ENCODE measurements at regions not wholly inside any gene's neighbourhood (a gene's known extent, or its start where the extent isn't known, plus 50 kb on each side); places are given as distances from the start of the nearest gene placed in this dataset.

GRCh38 chr9:38331141-38331540, 61.4 kb upstream of the ALDH1B1 start:
- no peak for DNase-seq (ENCODE audit: low spot score)
- peaks cover 3% of the 10 kb centered on the region for H3K27me3 Mint-ChIP-seq (ENCODE audit: low read depth)
- H3K27ac Mint-ChIP-seq = no peak overlapping the region
- peaks cover 6% of the 10 kb centered on the region for H3K9me3 Mint-ChIP-seq
- ChIA-PET CTCF (interaction anchor here (0.6 to 1.5 kb wide), 2 partner anchors 243 to 394 kb away, joined by 3 read pairs; no protein-coding TSS in a partner anchor), POLR2A (no interaction called here)
- TF ChIP-seq, protein P1, sequence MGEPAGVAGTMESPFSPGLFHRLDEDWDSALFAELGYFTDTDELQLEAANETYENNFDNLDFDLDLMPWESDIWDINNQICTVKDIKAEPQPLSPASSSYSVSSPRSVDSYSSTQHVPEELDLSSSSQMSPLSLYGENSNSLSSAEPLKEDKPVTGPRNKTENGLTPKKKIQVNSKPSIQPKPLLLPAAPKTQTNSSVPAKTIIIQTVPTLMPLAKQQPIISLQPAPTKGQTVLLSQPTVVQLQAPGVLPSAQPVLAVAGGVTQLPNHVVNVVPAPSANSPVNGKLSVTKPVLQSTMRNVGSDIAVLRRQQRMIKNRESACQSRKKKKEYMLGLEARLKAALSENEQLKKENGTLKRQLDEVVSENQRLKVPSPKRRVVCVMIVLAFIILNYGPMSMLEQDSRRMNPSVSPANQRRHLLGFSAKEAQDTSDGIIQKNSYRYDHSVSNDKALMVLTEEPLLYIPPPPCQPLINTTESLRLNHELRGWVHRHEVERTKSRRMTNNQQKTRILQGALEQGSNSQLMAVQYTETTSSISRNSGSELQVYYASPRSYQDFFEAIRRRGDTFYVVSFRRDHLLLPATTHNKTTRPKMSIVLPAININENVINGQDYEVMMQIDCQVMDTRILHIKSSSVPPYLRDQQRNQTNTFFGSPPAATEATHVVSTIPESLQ (CRISPR knock-in tag; IDR thresholded peaks at IDR 0.05) = no peak
- TF ChIP-seq MXD4 (CRISPR knock-in tag; IDR thresholded peaks at IDR 0.05; ENCODE audit: borderline replicate concordance) (no peak), CBFB (CRISPR knock-in tag; IDR thresholded peaks at IDR 0.05; ENCODE audit: low read depth) (no peak), ZNF671 (CRISPR knock-in tag; IDR thresholded peaks at IDR 0.05) (no peak), FOXJ3 (CRISPR knock-in tag; IDR thresholded peaks at IDR 0.05; ENCODE audit: borderline replicate concordance) (no peak), ZNF425 (CRISPR knock-in tag; conservative IDR thresholded peaks at IDR 0.05) (no peak), ZNF416 (CRISPR knock-in tag; IDR thresholded peaks at IDR 0.05) (no peak), EMX1 (CRISPR knock-in tag; IDR thresholded peaks at IDR 0.05) (no peak), SOX15 (CRISPR knock-in tag; IDR thresholded peaks at IDR 0.05) (no peak), NFATC4 (CRISPR knock-in tag; IDR thresholded peaks at IDR 0.05) (no peak), NFYB (CRISPR knock-in tag; conservative IDR thresholded peaks at IDR 0.05; ENCODE audit: low read depth) (no peak), ZMAT4 (CRISPR knock-in tag; IDR thresholded peaks at IDR 0.05) (no peak)
- TF ChIP-seq, protein P2, sequence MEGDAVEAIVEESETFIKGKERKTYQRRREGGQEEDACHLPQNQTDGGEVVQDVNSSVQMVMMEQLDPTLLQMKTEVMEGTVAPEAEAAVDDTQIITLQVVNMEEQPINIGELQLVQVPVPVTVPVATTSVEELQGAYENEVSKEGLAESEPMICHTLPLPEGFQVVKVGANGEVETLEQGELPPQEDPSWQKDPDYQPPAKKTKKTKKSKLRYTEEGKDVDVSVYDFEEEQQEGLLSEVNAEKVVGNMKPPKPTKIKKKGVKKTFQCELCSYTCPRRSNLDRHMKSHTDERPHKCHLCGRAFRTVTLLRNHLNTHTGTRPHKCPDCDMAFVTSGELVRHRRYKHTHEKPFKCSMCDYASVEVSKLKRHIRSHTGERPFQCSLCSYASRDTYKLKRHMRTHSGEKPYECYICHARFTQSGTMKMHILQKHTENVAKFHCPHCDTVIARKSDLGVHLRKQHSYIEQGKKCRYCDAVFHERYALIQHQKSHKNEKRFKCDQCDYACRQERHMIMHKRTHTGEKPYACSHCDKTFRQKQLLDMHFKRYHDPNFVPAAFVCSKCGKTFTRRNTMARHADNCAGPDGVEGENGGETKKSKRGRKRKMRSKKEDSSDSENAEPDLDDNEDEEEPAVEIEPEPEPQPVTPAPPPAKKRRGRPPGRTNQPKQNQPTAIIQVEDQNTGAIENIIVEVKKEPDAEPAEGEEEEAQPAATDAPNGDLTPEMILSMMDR (IDR thresholded peaks at IDR 0.05) = no peak
- TF ChIP-seq, protein P3, sequence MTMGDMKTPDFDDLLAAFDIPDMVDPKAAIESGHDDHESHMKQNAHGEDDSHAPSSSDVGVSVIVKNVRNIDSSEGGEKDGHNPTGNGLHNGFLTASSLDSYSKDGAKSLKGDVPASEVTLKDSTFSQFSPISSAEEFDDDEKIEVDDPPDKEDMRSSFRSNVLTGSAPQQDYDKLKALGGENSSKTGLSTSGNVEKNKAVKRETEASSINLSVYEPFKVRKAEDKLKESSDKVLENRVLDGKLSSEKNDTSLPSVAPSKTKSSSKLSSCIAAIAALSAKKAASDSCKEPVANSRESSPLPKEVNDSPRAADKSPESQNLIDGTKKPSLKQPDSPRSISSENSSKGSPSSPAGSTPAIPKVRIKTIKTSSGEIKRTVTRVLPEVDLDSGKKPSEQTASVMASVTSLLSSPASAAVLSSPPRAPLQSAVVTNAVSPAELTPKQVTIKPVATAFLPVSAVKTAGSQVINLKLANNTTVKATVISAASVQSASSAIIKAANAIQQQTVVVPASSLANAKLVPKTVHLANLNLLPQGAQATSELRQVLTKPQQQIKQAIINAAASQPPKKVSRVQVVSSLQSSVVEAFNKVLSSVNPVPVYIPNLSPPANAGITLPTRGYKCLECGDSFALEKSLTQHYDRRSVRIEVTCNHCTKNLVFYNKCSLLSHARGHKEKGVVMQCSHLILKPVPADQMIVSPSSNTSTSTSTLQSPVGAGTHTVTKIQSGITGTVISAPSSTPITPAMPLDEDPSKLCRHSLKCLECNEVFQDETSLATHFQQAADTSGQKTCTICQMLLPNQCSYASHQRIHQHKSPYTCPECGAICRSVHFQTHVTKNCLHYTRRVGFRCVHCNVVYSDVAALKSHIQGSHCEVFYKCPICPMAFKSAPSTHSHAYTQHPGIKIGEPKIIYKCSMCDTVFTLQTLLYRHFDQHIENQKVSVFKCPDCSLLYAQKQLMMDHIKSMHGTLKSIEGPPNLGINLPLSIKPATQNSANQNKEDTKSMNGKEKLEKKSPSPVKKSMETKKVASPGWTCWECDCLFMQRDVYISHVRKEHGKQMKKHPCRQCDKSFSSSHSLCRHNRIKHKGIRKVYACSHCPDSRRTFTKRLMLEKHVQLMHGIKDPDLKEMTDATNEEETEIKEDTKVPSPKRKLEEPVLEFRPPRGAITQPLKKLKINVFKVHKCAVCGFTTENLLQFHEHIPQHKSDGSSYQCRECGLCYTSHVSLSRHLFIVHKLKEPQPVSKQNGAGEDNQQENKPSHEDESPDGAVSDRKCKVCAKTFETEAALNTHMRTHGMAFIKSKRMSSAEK (CRISPR knock-in tag; IDR thresholded peaks at IDR 0.05; ENCODE audit: borderline replicate concordance) = no peak
- peaks cover 16% of the 10 kb centered on the region for H3K4me1 Mint-ChIP-seq
- no peak for ATAC-seq
- H3K4me3 Mint-ChIP-seq = no peak overlapping the region
- H3K36me3 Mint-ChIP-seq = no peaks in the 10 kb centered on the region

GRCh38 chr9:38329968-38330367, 62.5 kb upstream of the ALDH1B1 start:
- Mint-ChIP-seq H3K4me3 (no peak overlapping the region), H3K4me1 (peaks cover 6% of the 10 kb centered on the region), H3K27me3 (ENCODE audit: low read depth) (peaks cover 3% of the 10 kb centered on the region), H3K36me3 (no peaks in the 10 kb centered on the region), H3K27ac (no peak overlapping the region), H3K9me3 (peaks cover 8% of the 10 kb centered on the region)
- no peak for DNase-seq (ENCODE audit: low spot score)
- ChIA-PET POLR2A (no interaction called here), CTCF (interaction anchor here (1.5 kb wide), 1 partner anchor 242 kb away, joined by 3 read pairs; no protein-coding TSS in a partner anchor)
- no peak for ATAC-seq
- TF ChIP-seq, protein P4, sequence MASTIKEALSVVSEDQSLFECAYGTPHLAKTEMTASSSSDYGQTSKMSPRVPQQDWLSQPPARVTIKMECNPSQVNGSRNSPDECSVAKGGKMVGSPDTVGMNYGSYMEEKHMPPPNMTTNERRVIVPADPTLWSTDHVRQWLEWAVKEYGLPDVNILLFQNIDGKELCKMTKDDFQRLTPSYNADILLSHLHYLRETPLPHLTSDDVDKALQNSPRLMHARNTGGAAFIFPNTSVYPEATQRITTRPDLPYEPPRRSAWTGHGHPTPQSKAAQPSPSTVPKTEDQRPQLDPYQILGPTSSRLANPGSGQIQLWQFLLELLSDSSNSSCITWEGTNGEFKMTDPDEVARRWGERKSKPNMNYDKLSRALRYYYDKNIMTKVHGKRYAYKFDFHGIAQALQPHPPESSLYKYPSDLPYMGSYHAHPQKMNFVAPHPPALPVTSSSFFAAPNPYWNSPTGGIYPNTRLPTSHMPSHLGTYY (CRISPR knock-in tag; IDR thresholded peaks at IDR 0.05) = no peak
- TF ChIP-seq FOXP1 (CRISPR knock-in tag; IDR thresholded peaks at IDR 0.05; ENCODE audit: borderline replicate concordance) (no peak), JAZF1 (CRISPR knock-in tag; IDR thresholded peaks at IDR 0.05) (no peak), IRF2 (CRISPR knock-in tag; IDR thresholded peaks at IDR 0.05; ENCODE audit: borderline replicate concordance, low read depth) (no peak), SOX15 (CRISPR knock-in tag; IDR thresholded peaks at IDR 0.05) (no peak), TP53 (CRISPR knock-in tag; IDR thresholded peaks at IDR 0.05) (no peak), SMAD4 (CRISPR knock-in tag; IDR thresholded peaks at IDR 0.05) (no peak)
- TF ChIP-seq, protein P5, sequence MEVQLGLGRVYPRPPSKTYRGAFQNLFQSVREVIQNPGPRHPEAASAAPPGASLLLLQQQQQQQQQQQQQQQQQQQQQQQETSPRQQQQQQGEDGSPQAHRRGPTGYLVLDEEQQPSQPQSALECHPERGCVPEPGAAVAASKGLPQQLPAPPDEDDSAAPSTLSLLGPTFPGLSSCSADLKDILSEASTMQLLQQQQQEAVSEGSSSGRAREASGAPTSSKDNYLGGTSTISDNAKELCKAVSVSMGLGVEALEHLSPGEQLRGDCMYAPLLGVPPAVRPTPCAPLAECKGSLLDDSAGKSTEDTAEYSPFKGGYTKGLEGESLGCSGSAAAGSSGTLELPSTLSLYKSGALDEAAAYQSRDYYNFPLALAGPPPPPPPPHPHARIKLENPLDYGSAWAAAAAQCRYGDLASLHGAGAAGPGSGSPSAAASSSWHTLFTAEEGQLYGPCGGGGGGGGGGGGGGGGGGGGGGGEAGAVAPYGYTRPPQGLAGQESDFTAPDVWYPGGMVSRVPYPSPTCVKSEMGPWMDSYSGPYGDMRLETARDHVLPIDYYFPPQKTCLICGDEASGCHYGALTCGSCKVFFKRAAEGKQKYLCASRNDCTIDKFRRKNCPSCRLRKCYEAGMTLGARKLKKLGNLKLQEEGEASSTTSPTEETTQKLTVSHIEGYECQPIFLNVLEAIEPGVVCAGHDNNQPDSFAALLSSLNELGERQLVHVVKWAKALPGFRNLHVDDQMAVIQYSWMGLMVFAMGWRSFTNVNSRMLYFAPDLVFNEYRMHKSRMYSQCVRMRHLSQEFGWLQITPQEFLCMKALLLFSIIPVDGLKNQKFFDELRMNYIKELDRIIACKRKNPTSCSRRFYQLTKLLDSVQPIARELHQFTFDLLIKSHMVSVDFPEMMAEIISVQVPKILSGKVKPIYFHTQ (CRISPR knock-in tag; IDR thresholded peaks at IDR 0.05) = no peak

Data from WTC11 (cell line).